ENCODE measurements at regions not wholly inside any gene's neighbourhood (a gene's known extent, or its start where the extent isn't known, plus 50 kb on each side); places are given as distances from the start of the nearest gene placed in this dataset.
"Not testable (repeated sequence)": the region's sequence is repeated elsewhere in the genome, so short reads cannot be mapped to it uniquely, and the experiment has no call there.

- FAIRE-seq (no peak), DNase-seq (no peak), ATAC-seq (no peak)
- intact Hi-C loops (cut with DNase I), result no loop called here
- WGBS, 2 donors, result 74 to 77% methylated on average over 7 of the region's 7 CpGs
- no peaks in the 10 kb centered on the region for H3K4me1 ChIP-seq
- no peaks in the 10 kb centered on the region for H3K9me3 ChIP-seq
- no peak overlapping the region for H3K27ac ChIP-seq
- no peak overlapping the region for H3K4me3 ChIP-seq
- no peak for TF ChIP-seq CTCF (IDR thresholded peaks at IDR 0.05)
- H3K36me3 ChIP-seq, result no peaks in the 10 kb centered on the region
- no peaks in the 10 kb centered on the region for H3K27me3 ChIP-seq
Measured at GRCh38 chr10:8853048-8853447, 798.6 kb downstream of the GATA3 start.

GRCh38 chr10:8868924-8869323 is 814.4 kb downstream of the GATA3 start:
- intact Hi-C loops (cut with DNase I); H3K27me3 ChIP-seq; H3K4me1 ChIP-seq; ATAC-seq; H3K4me3 ChIP-seq; H3K9me3 ChIP-seq; H3K36me3 ChIP-seq; H3K27ac ChIP-seq; FAIRE-seq: not testable (repeated sequence)
- WGBS, 2 donors, result 90 to 99% methylated on average over 14 to 29 of the region's 29 CpGs
- DNase-seq, result peak in 1 of 6 donors; percentile 29

GRCh38 chr10:8873310-8873709 is 818.8 kb downstream of the GATA3 start:
- H3K4me1 ChIP-seq, result no peaks in the 10 kb centered on the region
- H3K27me3 ChIP-seq, result no peaks in the 10 kb centered on the region
- no peak overlapping the region for H3K4me3 ChIP-seq
- H3K36me3 ChIP-seq, result no peaks in the 10 kb centered on the region
- intact Hi-C loops (cut with DNase I), result no loop called here
- TF ChIP-seq CTCF (IDR thresholded peaks at IDR 0.05), result no peak
- DNase-seq, result no peak
- no peak overlapping the region for H3K27ac ChIP-seq
- ATAC-seq, result no peak
- WGBS, 2 donors, result 11 to 13% methylated on average over 3 of the region's 3 CpGs
- no peaks in the 10 kb centered on the region for H3K9me3 ChIP-seq
- no peak for FAIRE-seq

- no peaks in the 10 kb centered on the region for H3K36me3 ChIP-seq
- no peaks in the 10 kb centered on the region for H3K4me1 ChIP-seq
- no peak for TF ChIP-seq CTCF (IDR thresholded peaks at IDR 0.05)
- no peak for ATAC-seq
- DNase-seq, result no peak
- H3K9me3 ChIP-seq, result no peaks in the 10 kb centered on the region
- 74 to 80% methylated on average over 2 of the region's 2 CpGs for WGBS, 2 donors
- H3K4me3 ChIP-seq, result no peak overlapping the region
- no peaks in the 10 kb centered on the region for H3K27me3 ChIP-seq
- H3K27ac ChIP-seq, result no peak overlapping the region
- no peak for FAIRE-seq
- intact Hi-C loops (cut with DNase I), result no loop called here
Measured at GRCh38 chr10:8874268-8874667, 819.8 kb downstream of the GATA3 start.

- Histone ChIP-seq H3K27me3 (no peaks in the 10 kb centered on the region), H3K27ac (no peak overlapping the region), H3K4me3 (no peak overlapping the region), H3K9me3 (no peaks in the 10 kb centered on the region), H3K4me1 (no peaks in the 10 kb centered on the region), H3K36me3 (no peaks in the 10 kb centered on the region)
- intact Hi-C loops (cut with DNase I), result no loop called here
- WGBS, 2 donors, result 59 to 63% methylated on average over 3 of the region's 3 CpGs
- no peak for TF ChIP-seq CTCF (IDR thresholded peaks at IDR 0.05)
- DNase-seq (no peak), ATAC-seq (no peak), FAIRE-seq (no peak)
Measured at GRCh38 chr10:8874972-8875371, 820.5 kb downstream of the GATA3 start.

GRCh38 chr10:8876171-8876570 is 821.7 kb downstream of the GATA3 start:
- 45 to 56% methylated on average over 1 of the region's 1 CpG for WGBS, 2 donors
- intact Hi-C loops (cut with DNase I), result no loop called here
- no peaks in the 10 kb centered on the region for H3K9me3 ChIP-seq
- H3K4me1 ChIP-seq, result no peaks in the 10 kb centered on the region
- H3K27ac ChIP-seq, result no peak overlapping the region
- TF ChIP-seq CTCF (IDR thresholded peaks at IDR 0.05), result no peak
- DNase-seq (no peak), ATAC-seq (no peak), FAIRE-seq (no peak)
- no peak overlapping the region for H3K4me3 ChIP-seq
- no peaks in the 10 kb centered on the region for H3K27me3 ChIP-seq
- no peaks in the 10 kb centered on the region for H3K36me3 ChIP-seq
